ENCODE measurements at regions not wholly inside any gene's neighbourhood (a gene's known extent, or its start where the extent isn't known, plus 50 kb on each side); places are given as distances from the start of the nearest gene placed in this dataset.
"Not testable (repeated sequence)": the region's sequence is repeated elsewhere in the genome, so short reads cannot be mapped to it uniquely, and the experiment has no call there.

DNA sequence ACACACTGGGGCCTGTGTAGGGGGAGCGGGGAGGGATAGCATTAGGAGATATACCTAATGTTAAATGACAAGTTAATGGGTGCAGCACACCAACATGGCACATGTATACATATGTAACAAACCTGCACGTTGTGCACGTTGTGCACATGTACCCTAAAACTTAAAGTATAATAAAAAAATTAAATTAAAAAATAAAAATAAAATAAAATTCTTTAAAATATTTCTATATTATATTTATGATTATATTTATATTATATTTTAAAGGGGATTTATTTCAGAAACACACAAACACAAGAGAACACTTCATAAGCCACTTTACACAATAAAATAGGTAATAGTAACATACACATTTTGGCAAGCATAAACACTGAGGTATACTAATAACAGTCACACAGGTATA lies 309.8 kb downstream of the LTN1 start:
- H3K9me1 ChIP-seq (replicated peaks; ENCODE audit: control insufficient read depth, extremely low read depth, insufficient read depth, low read length); H3K27me3 ChIP-seq (ENCODE audit: control insufficient read depth in 2 of 2, insufficient read depth in 2 of 2, low read length in 2 of 2); intact Hi-C loops (cut with micrococcal nuclease); H3K4me2 ChIP-seq (ENCODE audit: insufficient read depth, low read length); H3K9me3 ChIP-seq (replicated peaks; ENCODE audit: control insufficient read depth, insufficient read depth, low read length); H3K4me3 ChIP-seq (replicated peaks in 1 of 3; ENCODE audit: insufficient read depth in 1 of 3, low read depth in 1 of 3, low read length in 3 of 3); H4K20me1 ChIP-seq (replicated peaks; ENCODE audit: control insufficient read depth, extremely low read depth, insufficient read depth, low read length); H3K36me3 ChIP-seq (ENCODE audit: control insufficient read depth in 2 of 2, extremely low read depth in 1 of 2, insufficient read depth in 2 of 2, low read length in 2 of 2); H3K27ac ChIP-seq (ENCODE audit: insufficient read depth, low read depth, low read length); POLR2A ChIA-PET; CTCF ChIA-PET; H2AFZ ChIP-seq (ENCODE audit: low read depth, low read length); H3K9ac ChIP-seq (replicated peaks; ENCODE audit: extremely low read depth, insufficient read depth, low read length); dilution Hi-C loops (cut with MboI; ENCODE audit: extremely low pct_ligation_motif_present, low sequenced_read_pairs); BruUV-seq (replicated peaks); H3K79me2 ChIP-seq (ENCODE audit: control insufficient read depth, insufficient read depth, low read length); FAIRE-seq; DNase-seq (ENCODE audit: low read depth, low spot score); H3K4me1 ChIP-seq (ENCODE audit: control insufficient read depth, extremely low read depth, insufficient read depth, low read length): not testable (repeated sequence)

DNA sequence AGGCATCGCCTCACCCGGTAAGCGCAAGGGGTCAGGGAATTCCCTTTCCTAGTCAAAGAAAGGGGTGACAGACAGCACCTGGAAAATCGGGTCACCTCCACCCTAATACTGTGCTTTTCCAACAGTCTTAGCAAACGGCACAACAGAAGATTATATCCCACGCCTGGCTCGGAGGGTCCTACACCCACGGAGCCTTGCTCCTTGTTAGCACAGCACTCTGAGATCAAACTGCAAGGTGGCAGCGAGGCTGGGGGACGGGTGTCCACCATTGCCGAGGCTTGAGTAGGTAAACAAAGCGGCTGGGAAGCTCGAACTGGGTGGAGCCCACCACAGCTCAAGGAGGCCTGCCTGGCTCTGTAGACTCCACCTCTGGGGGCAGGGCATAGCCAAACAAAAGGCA lies 315.6 kb downstream of the LTN1 start:
- FAIRE-seq; H4K20me1 ChIP-seq (replicated peaks; ENCODE audit: control insufficient read depth, extremely low read depth, insufficient read depth, low read length); H3K79me2 ChIP-seq (ENCODE audit: control insufficient read depth, insufficient read depth, low read length); H3K9me3 ChIP-seq (replicated peaks; ENCODE audit: control insufficient read depth, insufficient read depth, low read length); H3K9me1 ChIP-seq (replicated peaks; ENCODE audit: control insufficient read depth, extremely low read depth, insufficient read depth, low read length); H2AFZ ChIP-seq (ENCODE audit: low read depth, low read length); H3K4me2 ChIP-seq (ENCODE audit: insufficient read depth, low read length); H3K4me3 ChIP-seq (replicated peaks in 1 of 3; ENCODE audit: insufficient read depth in 1 of 3, low read depth in 1 of 3, low read length in 3 of 3); intact Hi-C loops (cut with micrococcal nuclease); H3K27me3 ChIP-seq (ENCODE audit: control insufficient read depth in 2 of 2, insufficient read depth in 2 of 2, low read length in 2 of 2); H3K9ac ChIP-seq (replicated peaks; ENCODE audit: extremely low read depth, insufficient read depth, low read length); POLR2A ChIA-PET; H3K36me3 ChIP-seq (ENCODE audit: control insufficient read depth in 2 of 2, extremely low read depth in 1 of 2, insufficient read depth in 2 of 2, low read length in 2 of 2); dilution Hi-C loops (cut with MboI; ENCODE audit: extremely low pct_ligation_motif_present, low sequenced_read_pairs); CTCF ChIA-PET; BruUV-seq (replicated peaks); H3K27ac ChIP-seq (ENCODE audit: insufficient read depth, low read depth, low read length); H3K4me1 ChIP-seq (ENCODE audit: control insufficient read depth, extremely low read depth, insufficient read depth, low read length); DNase-seq (ENCODE audit: low read depth, low spot score): not testable (repeated sequence)

DNA sequence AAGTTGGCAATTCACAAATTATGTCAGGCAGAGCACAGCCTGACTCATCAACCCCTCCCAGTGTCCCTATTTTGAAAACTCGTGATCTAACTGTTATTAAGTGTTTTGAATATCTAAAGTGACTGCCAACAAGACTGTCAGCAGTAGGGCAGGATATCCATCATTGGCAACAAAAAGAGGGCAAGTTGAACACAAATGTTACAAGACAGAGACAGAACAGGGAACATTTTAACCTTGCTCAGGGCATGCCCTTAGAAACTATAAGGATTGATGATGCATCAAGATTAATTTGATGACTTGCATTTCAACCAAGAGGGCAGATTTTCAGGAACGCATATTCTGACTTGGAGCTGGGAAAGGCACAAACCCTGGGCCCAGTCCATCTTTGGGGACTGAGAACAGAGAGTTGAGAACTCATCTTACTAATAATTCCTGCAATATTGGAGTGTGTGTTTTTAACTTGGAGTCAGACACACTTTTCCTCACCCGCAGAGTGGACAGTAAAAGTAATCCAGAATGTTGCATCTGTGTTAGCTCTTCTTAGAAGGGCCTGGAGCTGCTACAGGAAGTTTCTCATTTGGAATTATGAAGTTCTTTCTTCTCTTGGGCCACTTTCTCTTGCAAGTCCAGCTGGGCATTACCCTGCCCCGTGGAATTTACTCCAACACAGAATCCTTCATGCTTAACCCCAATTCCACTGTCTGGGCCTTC lies 317.2 kb downstream of the LTN1 start:
- ChIA-PET CTCF (no interaction called here), POLR2A (no interaction called here)
- dilution Hi-C loops (cut with MboI; ENCODE audit: extremely low pct_ligation_motif_present, low sequenced_read_pairs) (no loop called here), intact Hi-C loops (cut with micrococcal nuclease) (no loop called here)
- no peak overlapping the region for H3K27ac ChIP-seq (ENCODE audit: insufficient read depth, low read depth, low read length)
- H4K20me1 ChIP-seq (replicated peaks; ENCODE audit: control insufficient read depth, extremely low read depth, insufficient read depth, low read length): no peaks in the 10 kb centered on the region
- BruUV-seq (replicated peaks): no TSS peak
- H3K27me3 ChIP-seq (ENCODE audit: control insufficient read depth in 2 of 2, insufficient read depth in 2 of 2, low read length in 2 of 2): no peaks in the 10 kb centered on the region
- no peak overlapping the region for H3K4me3 ChIP-seq (replicated peaks in 1 of 3; ENCODE audit: insufficient read depth in 1 of 3, low read depth in 1 of 3, low read length in 3 of 3)
- H3K36me3 ChIP-seq (ENCODE audit: control insufficient read depth in 2 of 2, extremely low read depth in 1 of 2, insufficient read depth in 2 of 2, low read length in 2 of 2): no peaks in the 10 kb centered on the region
- H3K79me2 ChIP-seq (ENCODE audit: control insufficient read depth, insufficient read depth, low read length): no peaks in the 10 kb centered on the region
- H3K9me3 ChIP-seq (replicated peaks; ENCODE audit: control insufficient read depth, insufficient read depth, low read length): no peaks in the 10 kb centered on the region
- no peaks in the 10 kb centered on the region for H3K9me1 ChIP-seq (replicated peaks; ENCODE audit: control insufficient read depth, extremely low read depth, insufficient read depth, low read length)
- H3K4me2 ChIP-seq (ENCODE audit: insufficient read depth, low read length): no peak overlapping the region
- H3K4me1 ChIP-seq (ENCODE audit: control insufficient read depth, extremely low read depth, insufficient read depth, low read length): peaks cover 3% of the 10 kb centered on the region
- no peak for FAIRE-seq
- H3K9ac ChIP-seq (replicated peaks; ENCODE audit: extremely low read depth, insufficient read depth, low read length): no peak overlapping the region
- peak overlapping the region; percentile 30 for H2AFZ ChIP-seq (ENCODE audit: low read depth, low read length)
- peak; percentile 18 for DNase-seq (ENCODE audit: low read depth, low spot score)
- TF ChIP-seq FOS (IDR thresholded peaks at IDR 0.05; ENCODE audit: borderline replicate concordance, insufficient read depth, low read length): no peak
- TF ChIP-seq, protein P1, sequence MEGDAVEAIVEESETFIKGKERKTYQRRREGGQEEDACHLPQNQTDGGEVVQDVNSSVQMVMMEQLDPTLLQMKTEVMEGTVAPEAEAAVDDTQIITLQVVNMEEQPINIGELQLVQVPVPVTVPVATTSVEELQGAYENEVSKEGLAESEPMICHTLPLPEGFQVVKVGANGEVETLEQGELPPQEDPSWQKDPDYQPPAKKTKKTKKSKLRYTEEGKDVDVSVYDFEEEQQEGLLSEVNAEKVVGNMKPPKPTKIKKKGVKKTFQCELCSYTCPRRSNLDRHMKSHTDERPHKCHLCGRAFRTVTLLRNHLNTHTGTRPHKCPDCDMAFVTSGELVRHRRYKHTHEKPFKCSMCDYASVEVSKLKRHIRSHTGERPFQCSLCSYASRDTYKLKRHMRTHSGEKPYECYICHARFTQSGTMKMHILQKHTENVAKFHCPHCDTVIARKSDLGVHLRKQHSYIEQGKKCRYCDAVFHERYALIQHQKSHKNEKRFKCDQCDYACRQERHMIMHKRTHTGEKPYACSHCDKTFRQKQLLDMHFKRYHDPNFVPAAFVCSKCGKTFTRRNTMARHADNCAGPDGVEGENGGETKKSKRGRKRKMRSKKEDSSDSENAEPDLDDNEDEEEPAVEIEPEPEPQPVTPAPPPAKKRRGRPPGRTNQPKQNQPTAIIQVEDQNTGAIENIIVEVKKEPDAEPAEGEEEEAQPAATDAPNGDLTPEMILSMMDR (IDR thresholded peaks at IDR 0.05; ENCODE audit: extremely low read depth in 1 of 2, insufficient read depth in 1 of 2, low read depth in 1 of 2, low read length in 2 of 2): no peak
- no peak for TF ChIP-seq JUN (IDR thresholded peaks at IDR 0.05; ENCODE audit: borderline replicate concordance, insufficient read depth, insufficient read length, low read depth)
- no peak for TF ChIP-seq EZH2 (IDR thresholded peaks at IDR 0.05; ENCODE audit: borderline replicate concordance, low read depth, low read length, severe bottlenecking)
- TF ChIP-seq POLR2A (IDR thresholded peaks at IDR 0.05; ENCODE audit: low read depth, low read length): no peak
- no peak for TF ChIP-seq MYC (IDR thresholded peaks at IDR 0.05; ENCODE audit: low read depth, low read length)
